ENCODE measurements at regions not wholly inside any gene's neighbourhood (a gene's known extent, or its start where the extent isn't known, plus 50 kb on each side); places are given as distances from the start of the nearest gene placed in this dataset.

GRCh38 chr3:15896500-15896899 lies 98.7 kb upstream of the ANKRD28 start:
- TF ChIP-seq POLR2A (IDR thresholded peaks at IDR 0.05) (no peak), CTCF (IDR thresholded peaks at IDR 0.05) (no peak), POLR2AphosphoS5 (IDR thresholded peaks at IDR 0.05) (no peak)
